Adrenal gland (tissue), 9 donors: ENCODE measurements at regions not wholly inside any gene's neighbourhood (a gene's known extent, or its start where the extent isn't known, plus 50 kb on each side); places are given as distances from the start of the nearest gene placed in this dataset.

Experiments
- DNase-seq, 7 donors: peaks; one replicate each; pipeline ENCODE4 v3.0.0-alpha.2; 2019 to 2020
- H3K27ac ChIP-seq, 5 donors: fragments of 200-600 bp; sonication (generic) in 4 of 5; 1 replicate in 3 of 5; 2 replicates in 2 of 5; pipeline versions ENCODE4 v1.5.1 to v1.8.0; 2016 to 2020; ENCODE audit warnings: mild to moderate bottlenecking in 1 of 5
- H3K27me3 ChIP-seq: fragments of 200-600 bp; 2 replicates; pipeline ENCODE4 v1.8.0; 2021
- H3K36me3 ChIP-seq, 2 donors: fragments of 200-600 bp; replicated peaks in 1 of 2; 1 replicate in 1 of 2; 2 replicates in 1 of 2; pipeline versions ENCODE4 v1.5.1 to v1.8.0; 2018 to 2022
- H3K4me1 ChIP-seq, 2 donors: fragments of 200-600 bp; replicated peaks in 1 of 2; 1 replicate in 1 of 2; 2 replicates in 1 of 2; pipeline versions ENCODE4 v1.5.1 to v1.8.0; 2018 to 2021
- H3K4me3 ChIP-seq, 4 donors: fragments of 200-600 bp; sonication (generic) in 3 of 4; one replicate each; pipeline ENCODE4 v1.5.1; 2016 to 2018
- H3K9me3 ChIP-seq, 3 donors: fragments of 200-600 bp; sonication (generic) in 1 of 3; replicated peaks in 1 of 3; 1 replicate in 2 of 3; 2 replicates in 1 of 3; pipeline versions ENCODE4 v1.5.1 to v1.8.0; 2016 to 2021
- POLR2A ChIP-seq, 2 donors: fragments of 450-650 bp; IDR thresholded peaks; one replicate each; pipeline ENCODE4 v1.6.1; 2017; ENCODE audit warnings: antibody characterized with exemption in 2 of 2, mild to moderate bottlenecking in 2 of 2, moderate library complexity in 1 of 2
- WGBS, 4 donors: extraction: QIAGEN DNeasy Blood & Tissue Kit in 2 of 4; methylation state at CpG; one replicate each; pipeline versions ENCODE4 v1.1.5 to v1.1.7; 2013 to 2017; 5-methylcytosine and 5-hydroxymethylcytosine counted together
- intact Hi-C, 2 donors: fragments of 100-400 bp; cut with DNase I; formaldehyde crosslinking; loops; one replicate each; pipeline versions ENCODE4 v1.14.1 to v1.15.0; 2022 to 2023
- TF ChIP-seq, protein P1 (sequence below), 6 experiments: fragments of 450-650 bp in 4 of 6; fragments of 200-600 bp in 2 of 6; sonication (generic) in 1 of 6; IDR thresholded peaks; 1 replicate in 5 of 6; 2 replicates in 1 of 6; pipeline versions ENCODE4 v1.5.1 to v1.8.0; 2016 to 2021; ENCODE audit warnings: antibody characterized with exemption in 6 of 6, mild to moderate bottlenecking in 2 of 6, moderate library complexity in 1 of 6
- donor health status: healthy with polysubstance abuse.
- donor health status: Bipolar disorder and iron deficiency.
- donor health status: DM: yes; HTN: yes; CAD: no.
- donor health status: DM: no; HTN: no; CAD: no.
- donor health status: DM: no; HTN: no; CAD: no.

DNA sequence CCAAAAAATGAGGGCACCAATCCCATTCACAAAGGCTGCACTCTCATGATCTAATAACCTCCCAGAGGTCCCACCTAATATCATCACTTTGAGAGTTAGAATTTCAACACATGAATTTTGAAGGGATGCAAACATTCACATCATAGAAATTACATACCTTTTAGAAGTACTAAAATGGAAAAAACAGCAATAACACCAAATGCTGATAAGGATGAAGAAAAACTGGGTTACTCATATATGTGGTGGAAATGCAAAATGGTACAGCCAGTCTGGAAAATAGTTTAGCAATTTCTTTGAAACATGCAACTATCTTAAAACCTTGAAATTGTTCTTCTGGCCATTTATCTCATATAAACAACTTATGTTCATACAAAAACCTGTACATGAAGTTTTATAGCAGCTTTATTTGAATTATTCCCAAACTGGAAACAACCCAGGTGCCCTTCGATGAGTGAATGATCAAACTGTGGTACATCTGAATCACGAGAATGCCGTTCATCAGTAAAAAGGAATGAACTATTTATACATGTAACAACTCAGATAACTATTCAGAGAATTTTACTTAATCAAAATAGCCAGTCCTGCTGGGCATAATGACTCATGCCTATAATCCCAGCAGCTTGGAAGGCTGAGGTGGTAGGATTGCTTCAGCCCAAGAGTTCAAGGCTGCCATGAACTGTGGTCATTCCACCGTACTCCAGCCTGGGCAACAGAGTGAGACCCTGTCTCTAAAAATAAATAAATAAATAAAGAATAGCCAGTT is 109.4 kb upstream of the SSTR1 start:
- Histone ChIP-seq H3K9me3 (no peaks in the 10 kb centered on the region), H3K36me3 (no peaks in the 10 kb centered on the region), H3K27ac (no peak overlapping the region), H3K4me3 (no peak overlapping the region), H3K27me3 (no peaks in the 10 kb centered on the region), H3K4me1 (no peaks in the 10 kb centered on the region)
- intact Hi-C loops = no loop called here
- WGBS, 4 donors = 57 to 62% (median 60%) methylated on average over 4 of the region's 4 CpGs
- DNase-seq = peak in 2 of 7 donors; percentile 7 to 17
- TF ChIP-seq, protein P1, sequence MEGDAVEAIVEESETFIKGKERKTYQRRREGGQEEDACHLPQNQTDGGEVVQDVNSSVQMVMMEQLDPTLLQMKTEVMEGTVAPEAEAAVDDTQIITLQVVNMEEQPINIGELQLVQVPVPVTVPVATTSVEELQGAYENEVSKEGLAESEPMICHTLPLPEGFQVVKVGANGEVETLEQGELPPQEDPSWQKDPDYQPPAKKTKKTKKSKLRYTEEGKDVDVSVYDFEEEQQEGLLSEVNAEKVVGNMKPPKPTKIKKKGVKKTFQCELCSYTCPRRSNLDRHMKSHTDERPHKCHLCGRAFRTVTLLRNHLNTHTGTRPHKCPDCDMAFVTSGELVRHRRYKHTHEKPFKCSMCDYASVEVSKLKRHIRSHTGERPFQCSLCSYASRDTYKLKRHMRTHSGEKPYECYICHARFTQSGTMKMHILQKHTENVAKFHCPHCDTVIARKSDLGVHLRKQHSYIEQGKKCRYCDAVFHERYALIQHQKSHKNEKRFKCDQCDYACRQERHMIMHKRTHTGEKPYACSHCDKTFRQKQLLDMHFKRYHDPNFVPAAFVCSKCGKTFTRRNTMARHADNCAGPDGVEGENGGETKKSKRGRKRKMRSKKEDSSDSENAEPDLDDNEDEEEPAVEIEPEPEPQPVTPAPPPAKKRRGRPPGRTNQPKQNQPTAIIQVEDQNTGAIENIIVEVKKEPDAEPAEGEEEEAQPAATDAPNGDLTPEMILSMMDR (IDR thresholded peaks at IDR 0.05) = no peak
- TF ChIP-seq POLR2A (IDR thresholded peaks at IDR 0.05) = no peak

DNA sequence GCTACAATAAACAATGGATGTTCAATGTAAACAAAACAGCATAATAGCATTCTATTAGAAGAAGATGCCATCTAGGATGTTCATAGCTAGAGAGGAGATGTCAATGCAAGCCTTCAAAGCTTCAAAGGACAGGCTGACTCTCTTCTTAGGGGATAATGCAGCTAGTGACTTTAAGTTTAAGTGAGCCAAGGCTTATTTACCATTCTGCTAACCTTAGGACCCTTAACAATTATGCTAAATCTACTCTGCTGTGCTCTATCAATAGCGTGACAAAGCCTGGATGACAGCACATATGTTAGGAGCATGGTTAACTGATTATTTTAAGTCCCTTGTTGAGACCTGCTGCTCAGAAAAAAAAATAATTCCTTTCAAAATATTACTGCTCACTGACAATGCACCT is 106.0 kb upstream of the SSTR1 start:
- no peak for DNase-seq
- Histone ChIP-seq H3K36me3 (no peaks in the 10 kb centered on the region), H3K4me3 (no peak overlapping the region), H3K9me3 (no peaks in the 10 kb centered on the region), H3K4me1 (no peaks in the 10 kb centered on the region), H3K27ac (no peak overlapping the region), H3K27me3 (no peaks in the 10 kb centered on the region)
- no peak for TF ChIP-seq POLR2A (IDR thresholded peaks at IDR 0.05)
- TF ChIP-seq, protein P1 (IDR thresholded peaks at IDR 0.05) = no peak
- intact Hi-C loops = no loop called here
- 3 to 85% (median 65%) methylated on average over 1 of the region's 1 CpG for WGBS, 4 donors

DNA sequence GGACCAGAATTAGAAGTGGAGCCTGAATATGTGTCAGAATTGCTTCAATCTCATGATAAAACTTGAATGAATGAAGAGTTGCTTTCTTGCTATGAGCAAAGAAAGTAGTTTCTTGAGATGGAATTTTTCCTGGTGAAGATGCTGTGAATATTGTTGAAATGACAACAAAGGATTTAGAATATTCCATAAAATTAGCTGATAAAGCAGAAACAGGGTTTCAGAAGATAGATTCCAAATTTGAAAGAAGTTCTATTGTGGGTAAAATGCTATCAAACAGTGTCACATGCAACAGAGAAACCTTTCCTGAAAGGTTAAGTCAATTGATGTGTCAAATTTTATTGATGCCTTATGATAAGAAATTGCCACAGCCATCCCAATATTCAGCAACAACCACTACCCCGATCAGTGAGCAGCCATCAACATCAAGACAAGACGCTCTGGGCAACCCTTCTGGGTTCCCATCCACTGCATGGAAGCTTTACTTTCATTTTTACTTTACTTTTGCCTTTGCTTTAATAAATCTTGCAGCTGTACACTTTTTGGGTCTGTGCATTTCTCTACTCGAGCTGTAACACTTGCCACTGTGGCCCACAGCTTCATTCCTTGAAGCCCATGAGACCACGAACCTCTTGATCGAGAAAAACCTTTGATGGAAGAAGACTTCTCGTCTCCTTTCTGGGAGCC is 104.0 kb upstream of the SSTR1 start:
- 65 to 85% (median 77%) methylated on average over 6 of the region's 6 CpGs for WGBS, 4 donors
- H3K4me3 ChIP-seq = no peak overlapping the region
- TF ChIP-seq, protein P1 (IDR thresholded peaks at IDR 0.05) = no peak
- no peaks in the 10 kb centered on the region for H3K9me3 ChIP-seq
- DNase-seq = no peak
- no peaks in the 10 kb centered on the region for H3K4me1 ChIP-seq
- H3K36me3 ChIP-seq = no peaks in the 10 kb centered on the region
- H3K27ac ChIP-seq = no peak overlapping the region
- no peaks in the 10 kb centered on the region for H3K27me3 ChIP-seq
- intact Hi-C loops = no loop called here

DNA sequence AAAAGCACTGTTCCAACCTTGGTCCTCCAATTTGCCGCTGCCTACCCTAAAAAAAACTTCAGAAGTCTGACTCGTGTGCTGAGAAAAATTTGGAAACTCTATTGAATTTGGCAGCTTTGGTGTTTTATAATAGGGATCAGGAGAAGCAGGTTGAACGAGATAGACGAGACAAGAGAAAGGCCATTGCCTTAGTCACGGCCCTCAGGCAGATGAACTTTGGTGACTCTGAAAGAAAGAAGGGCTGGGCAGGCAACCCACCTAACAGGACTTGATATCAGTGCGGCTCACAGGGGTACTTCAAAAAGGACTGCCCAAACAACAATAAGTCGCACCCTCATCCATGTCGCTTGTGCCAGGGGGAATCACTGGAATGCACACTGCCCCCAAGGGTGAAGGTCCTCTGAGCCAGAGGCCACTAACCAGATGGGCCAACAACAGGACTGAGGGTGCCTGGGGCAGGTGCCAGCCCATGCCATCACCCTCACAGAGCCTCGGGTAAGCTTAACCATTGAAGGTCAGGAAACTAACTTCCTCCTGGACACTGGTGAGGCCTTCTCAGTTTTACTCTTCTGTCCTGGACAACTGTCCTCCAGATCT is 102.5 kb upstream of the SSTR1 start:
- Histone ChIP-seq H3K9me3 (no peaks in the 10 kb centered on the region), H3K27me3 (no peaks in the 10 kb centered on the region), H3K27ac (no peak overlapping the region), H3K4me3 (no peak overlapping the region), H3K36me3 (no peaks in the 10 kb centered on the region), H3K4me1 (no peaks in the 10 kb centered on the region)
- intact Hi-C loops = no loop called here
- WGBS, 4 donors = 82 to 86% (median 85%) methylated on average over 9 of the region's 9 CpGs
- DNase-seq = no peak
- TF ChIP-seq, protein P1 (IDR thresholded peaks at IDR 0.05) = no peak
- no peak for TF ChIP-seq POLR2A (IDR thresholded peaks at IDR 0.05)
